ENCODE measurements at regions not wholly inside any gene's neighbourhood (a gene's known extent, or its start where the extent isn't known, plus 50 kb on each side); places are given as distances from the start of the nearest gene placed in this dataset.

GRCh38 chr7:68925241-68925640, 673.0 kb upstream of the AUTS2 start:
- Histone ChIP-seq H2AK5ac (ENCODE audit: low read depth, low read length) (no peak overlapping the region), H3K9me3 (ENCODE audit: insufficient read depth in 2 of 2, low read depth in 1 of 2, low read length in 1 of 2) (peaks cover 6 to 9% of the 10 kb centered on the region in 2 experiments; a peak in 2 of 4 replicates), H3K36me3 (ENCODE audit: control insufficient read depth in 2 of 4, insufficient read depth in 4 of 4, low read length in 3 of 4) (no peaks in the 10 kb centered on the region), H4K20me1 (replicated peaks in 1 of 2; ENCODE audit: control insufficient read depth in 1 of 2, insufficient read depth in 2 of 2, low read length in 2 of 2) (no peaks in the 10 kb centered on the region), H2BK15ac (ENCODE audit: low read length) (no peak overlapping the region), H3K79me1 (ENCODE audit: low read depth, low read length) (no peaks in the 10 kb centered on the region), H3K27me3 (replicated peaks in 1 of 4; ENCODE audit: control insufficient read depth in 3 of 4, extremely low read depth in 1 of 4, insufficient read depth in 3 of 4, low read length in 3 of 4) (no peaks in the 10 kb centered on the region), H4K8ac (ENCODE audit: extremely low read depth, insufficient read depth, low read length) (no peak overlapping the region), H3K9ac (replicated peaks in 1 of 4; ENCODE audit: extremely low read depth in 1 of 4, low read depth in 3 of 4, low read length in 3 of 4) (no peak overlapping the region), H2AFZ (ENCODE audit: low read length) (no peak overlapping the region), H3K27ac (ENCODE audit: low read depth, low read length) (no peak overlapping the region), H3K18ac (ENCODE audit: extremely low read depth, low read length) (no peak overlapping the region), H3K23ac (ENCODE audit: insufficient read length) (no peak overlapping the region), H2BK5ac (ENCODE audit: low read depth, low read length) (no peak overlapping the region), H3K14ac (ENCODE audit: insufficient read length) (no peak overlapping the region), H3K4ac (replicated peaks; ENCODE audit: insufficient read length, low read depth, low read length) (no peak overlapping the region), H3K4me1 (replicated peaks in 1 of 4; ENCODE audit: control insufficient read depth in 3 of 4, insufficient read depth in 4 of 4, low read length in 3 of 4) (no peaks in the 10 kb centered on the region), H3K4me2 (ENCODE audit: insufficient read depth in 1 of 2, low read depth in 2 of 2, low read length in 2 of 2) (no peak overlapping the region), H3K56ac (replicated peaks; ENCODE audit: insufficient read length, low read depth, low read length) (no peak overlapping the region), H3K79me2 (ENCODE audit: control insufficient read depth in 1 of 2, insufficient read depth in 2 of 2, low read length in 2 of 2) (no peaks in the 10 kb centered on the region), H2BK120ac (replicated peaks; ENCODE audit: low read depth, low read length) (no peak overlapping the region), H2BK12ac (ENCODE audit: low read depth, low read length) (no peak overlapping the region), H4K91ac (replicated peaks; ENCODE audit: insufficient read length, low read length) (no peak overlapping the region), H2BK20ac (ENCODE audit: low read length) (no peak overlapping the region), H3K4me3 (ENCODE audit: extremely low read depth in 1 of 4, insufficient read depth in 2 of 4, low read depth in 3 of 4, low read length in 4 of 4) (no peak overlapping the region), H4K5ac (ENCODE audit: insufficient read length, low read depth, low read length) (no peak overlapping the region), H3K23me2 (ENCODE audit: low read depth, low read length) (no peaks in the 10 kb centered on the region)
- FAIRE-seq (no peak), DNase-seq (ENCODE audit: low read depth in 1 of 2, low spot score in 2 of 2) (no peak)
- ChIA-PET POLR2A (ENCODE audit: partially characterized antibody) (no interaction called here), CTCF (ENCODE audit: partially characterized antibody) (interaction anchor here (1.2 kb wide), 1 partner anchor 1441 kb away, joined by 4 read pairs; no protein-coding TSS in a partner anchor)
- WGBS, 2 experiments (ENCODE audit: extremely low coverage in 1 of 2, insufficient coverage in 1 of 2, insufficient read length in 1 of 2, insufficient replicate concordance in 2 of 2, low coverage in 1 of 2, low lambda C conversion rate in 2 of 2, missing lambda C conversion rate in 1 of 2): 89% methylated on average over 6 of the region's 6 CpGs; no CpG with 5 or more reads in 1 of the 2 experiments
- TF ChIP-seq NANOG (IDR thresholded peaks at IDR 0.05; ENCODE audit: insufficient read depth, low read depth, low read length, poor library complexity, severe bottlenecking): no peak
- no peak for TF ChIP-seq RXRA (IDR thresholded peaks at IDR 0.05; ENCODE audit: insufficient read depth, low read depth, low read length)
- no peak for TF ChIP-seq RFX5 (IDR thresholded peaks at IDR 0.05; ENCODE audit: borderline replicate concordance, low read depth, low read length)

All from H1 (cell line).